ENCODE measurements at regions not wholly inside any gene's neighbourhood (a gene's known extent, or its start where the extent isn't known, plus 50 kb on each side); places are given as distances from the start of the nearest gene placed in this dataset.

- Histone ChIP-seq H3K36me3 (ENCODE audit: low read depth) (no peaks in the 10 kb centered on the region), H3K4me3 (no peak overlapping the region), H3K27ac (no peak overlapping the region), H3K27me3 (replicated peaks; ENCODE audit: insufficient read depth) (no peaks in the 10 kb centered on the region), H3K9me3 (ENCODE audit: low read depth) (no peaks in the 10 kb centered on the region), H3K79me2 (ENCODE audit: insufficient read depth) (no peaks in the 10 kb centered on the region), H2AFZ (no peak overlapping the region), H3K4me2 (ENCODE audit: unreplicated experiment) (no peak overlapping the region), H3K4me1 (ENCODE audit: insufficient read depth) (no peaks in the 10 kb centered on the region), H4K20me1 (ENCODE audit: insufficient read depth) (no peaks in the 10 kb centered on the region), H3K9ac (no peak overlapping the region), H3K9me2 (ENCODE audit: insufficient read depth) (no peaks in the 10 kb centered on the region; the same call in 1 of the 2 replicates), H3F3A (ENCODE audit: insufficient read depth) (no peaks in the 10 kb centered on the region)
- WGBS, 2 experiments (ENCODE audit: low coverage in 1 of 2, low lambda C conversion rate in 2 of 2, missing lambda C conversion rate in 2 of 2), result 48 to 57% methylated on average over 4 of the region's 4 CpGs
- no peak for DNase-seq
- in situ Hi-C loops (cut with MboI), result no loop called here
- TF ChIP-seq EZH2phosphoT487 (IDR thresholded peaks at IDR 0.05; ENCODE audit: insufficient read depth, low read depth) (no peak), EZH2 (IDR thresholded peaks at IDR 0.05; ENCODE audit: insufficient read depth, poor library complexity, severe bottlenecking) (no peak)
These were observed 838.3 kb upstream of the ROBO1 start for GRCh38 chr3:80606073-80606472.

- no peaks in the 10 kb centered on the region for H3K36me3 ChIP-seq (ENCODE audit: low read depth)
- no peak overlapping the region for H3K27ac ChIP-seq
- H3K79me2 ChIP-seq (ENCODE audit: insufficient read depth), result no peaks in the 10 kb centered on the region
- in situ Hi-C loops (cut with MboI), result no loop called here
- H4K20me1 ChIP-seq (ENCODE audit: insufficient read depth), result no peaks in the 10 kb centered on the region
- TF ChIP-seq EZH2 (IDR thresholded peaks at IDR 0.05; ENCODE audit: insufficient read depth, poor library complexity, severe bottlenecking) (no peak), EZH2phosphoT487 (IDR thresholded peaks at IDR 0.05; ENCODE audit: insufficient read depth, low read depth) (no peak)
- H3K4me2 ChIP-seq (ENCODE audit: unreplicated experiment), result no peak overlapping the region
- H3F3A ChIP-seq (ENCODE audit: insufficient read depth), result no peaks in the 10 kb centered on the region
- H3K9me3 ChIP-seq (ENCODE audit: low read depth), result no peaks in the 10 kb centered on the region
- H3K9ac ChIP-seq, result no peak overlapping the region
- H3K27me3 ChIP-seq (replicated peaks; ENCODE audit: insufficient read depth), result no peaks in the 10 kb centered on the region
- no peak for DNase-seq
- H3K4me1 ChIP-seq (ENCODE audit: insufficient read depth), result no peaks in the 10 kb centered on the region
- H3K4me3 ChIP-seq, result no peak overlapping the region
- no peaks in the 10 kb centered on the region; the same call in 1 of the 2 replicates for H3K9me2 ChIP-seq (ENCODE audit: insufficient read depth)
- H2AFZ ChIP-seq, result no peak overlapping the region
These were observed 833.7 kb upstream of the ROBO1 start for GRCh38 chr3:80601479-80601878.

- Histone ChIP-seq H3K36me3 (ENCODE audit: low read depth) (no peaks in the 10 kb centered on the region), H4K20me1 (ENCODE audit: insufficient read depth) (no peaks in the 10 kb centered on the region), H3K9me2 (ENCODE audit: insufficient read depth) (no peaks in the 10 kb centered on the region), H3K9ac (no peak overlapping the region), H3K9me3 (ENCODE audit: low read depth) (no peaks in the 10 kb centered on the region), H2AFZ (no peak overlapping the region), H3K4me3 (no peak overlapping the region), H3K4me1 (ENCODE audit: insufficient read depth) (no peaks in the 10 kb centered on the region), H3F3A (ENCODE audit: insufficient read depth) (no peaks in the 10 kb centered on the region), H3K4me2 (ENCODE audit: unreplicated experiment) (no peak overlapping the region), H3K27ac (no peak overlapping the region), H3K79me2 (ENCODE audit: insufficient read depth) (no peaks in the 10 kb centered on the region), H3K27me3 (replicated peaks; ENCODE audit: insufficient read depth) (no peaks in the 10 kb centered on the region)
- no peak for DNase-seq
- in situ Hi-C loops (cut with MboI), result no loop called here
- TF ChIP-seq EZH2 (IDR thresholded peaks at IDR 0.05; ENCODE audit: insufficient read depth, poor library complexity, severe bottlenecking) (no peak), EZH2phosphoT487 (IDR thresholded peaks at IDR 0.05; ENCODE audit: insufficient read depth, low read depth) (no peak)
- WGBS, 2 experiments (ENCODE audit: low coverage in 1 of 2, low lambda C conversion rate in 2 of 2, missing lambda C conversion rate in 2 of 2), result 52 to 56% methylated on average over 1 of the region's 1 CpG
These were observed 825.0 kb upstream of the ROBO1 start for GRCh38 chr3:80592792-80593191.

DNA sequence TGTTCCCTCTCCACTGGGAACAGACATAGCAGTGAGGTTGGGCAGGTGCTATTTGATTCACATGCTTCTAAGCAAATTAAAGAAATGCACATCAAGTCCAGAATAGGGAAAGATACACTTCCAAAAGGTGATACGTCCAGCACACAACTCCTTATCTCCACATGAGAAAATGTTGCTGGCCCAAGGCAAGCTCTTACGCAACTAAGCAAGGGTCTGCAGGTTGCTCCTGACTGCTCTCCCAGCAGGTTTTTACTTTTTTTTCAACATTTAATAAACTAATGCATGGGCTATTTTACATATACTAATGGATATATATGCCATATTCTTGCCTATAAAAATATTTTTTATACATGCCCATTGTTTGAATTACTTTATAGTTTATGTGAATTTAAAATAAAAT, 818.5 kb upstream of the ROBO1 start:
- no peaks in the 10 kb centered on the region for H3K36me3 ChIP-seq (ENCODE audit: low read depth)
- WGBS, 2 experiments (ENCODE audit: low coverage in 1 of 2, low lambda C conversion rate in 2 of 2, missing lambda C conversion rate in 2 of 2), result 57 to 66% methylated on average over 2 of the region's 2 CpGs
- H2AFZ ChIP-seq, result no peak overlapping the region
- H4K20me1 ChIP-seq (ENCODE audit: insufficient read depth), result no peaks in the 10 kb centered on the region
- no peaks in the 10 kb centered on the region for H3K9me3 ChIP-seq (ENCODE audit: low read depth)
- H3K27ac ChIP-seq, result no peak overlapping the region
- H3K4me2 ChIP-seq (ENCODE audit: unreplicated experiment), result no peak overlapping the region
- H3K9ac ChIP-seq, result no peak overlapping the region
- no peaks in the 10 kb centered on the region for H3K79me2 ChIP-seq (ENCODE audit: insufficient read depth)
- no peak for DNase-seq
- H3K4me1 ChIP-seq (ENCODE audit: insufficient read depth), result no peaks in the 10 kb centered on the region
- in situ Hi-C loops (cut with MboI), result no loop called here
- H3F3A ChIP-seq (ENCODE audit: insufficient read depth), result no peaks in the 10 kb centered on the region
- H3K4me3 ChIP-seq, result no peak overlapping the region
- H3K9me2 ChIP-seq (ENCODE audit: insufficient read depth), result no peaks in the 10 kb centered on the region
- no peak for TF ChIP-seq EZH2phosphoT487 (IDR thresholded peaks at IDR 0.05; ENCODE audit: insufficient read depth, low read depth)
- no peak for TF ChIP-seq EZH2 (IDR thresholded peaks at IDR 0.05; ENCODE audit: insufficient read depth, poor library complexity, severe bottlenecking)
- no peaks in the 10 kb centered on the region for H3K27me3 ChIP-seq (replicated peaks; ENCODE audit: insufficient read depth)

DNA sequence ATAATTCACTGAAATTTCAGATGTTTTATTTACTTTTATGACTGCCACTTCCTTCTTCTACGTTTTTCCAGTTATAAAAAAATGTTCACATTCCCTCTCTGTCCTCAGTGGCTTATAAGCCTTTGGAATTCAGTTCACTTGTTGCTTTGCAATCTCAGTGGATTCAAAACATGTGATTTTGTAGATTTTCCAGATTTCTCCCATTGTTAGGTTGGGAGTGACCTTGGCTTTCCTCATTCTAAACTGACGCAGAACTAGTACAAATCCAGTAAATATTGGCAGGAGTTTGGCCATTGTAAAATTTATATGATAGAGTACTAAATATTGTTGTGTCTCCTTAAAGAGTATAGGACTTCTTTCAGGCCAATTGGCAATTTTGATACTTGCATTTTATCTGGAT, 812.3 kb upstream of the ROBO1 start:
- Histone ChIP-seq H3K27me3 (replicated peaks; ENCODE audit: insufficient read depth) (no peaks in the 10 kb centered on the region), H3K9me3 (ENCODE audit: low read depth) (no peaks in the 10 kb centered on the region), H3K4me2 (ENCODE audit: unreplicated experiment) (no peak overlapping the region), H3F3A (ENCODE audit: insufficient read depth) (no peaks in the 10 kb centered on the region), H4K20me1 (ENCODE audit: insufficient read depth) (no peaks in the 10 kb centered on the region), H3K27ac (no peak overlapping the region), H3K4me1 (ENCODE audit: insufficient read depth) (no peaks in the 10 kb centered on the region), H3K4me3 (no peak overlapping the region), H3K9ac (no peak overlapping the region), H2AFZ (no peak overlapping the region), H3K36me3 (ENCODE audit: low read depth) (no peaks in the 10 kb centered on the region), H3K9me2 (ENCODE audit: insufficient read depth) (no peaks in the 10 kb centered on the region), H3K79me2 (ENCODE audit: insufficient read depth) (no peaks in the 10 kb centered on the region)
- in situ Hi-C loops (cut with MboI), result no loop called here
- WGBS, 2 experiments (ENCODE audit: low coverage in 1 of 2, low lambda C conversion rate in 2 of 2, missing lambda C conversion rate in 2 of 2), result 5 to 11% methylated on average over 2 of the region's 2 CpGs
- no peak for DNase-seq
- no peak for TF ChIP-seq EZH2 (IDR thresholded peaks at IDR 0.05; ENCODE audit: insufficient read depth, poor library complexity, severe bottlenecking)
- no peak for TF ChIP-seq EZH2phosphoT487 (IDR thresholded peaks at IDR 0.05; ENCODE audit: insufficient read depth, low read depth)
